ENCODE measurements at regions not wholly inside any gene's neighbourhood (a gene's known extent, or its start where the extent isn't known, plus 50 kb on each side); places are given as distances from the start of the nearest gene placed in this dataset.

DNA sequence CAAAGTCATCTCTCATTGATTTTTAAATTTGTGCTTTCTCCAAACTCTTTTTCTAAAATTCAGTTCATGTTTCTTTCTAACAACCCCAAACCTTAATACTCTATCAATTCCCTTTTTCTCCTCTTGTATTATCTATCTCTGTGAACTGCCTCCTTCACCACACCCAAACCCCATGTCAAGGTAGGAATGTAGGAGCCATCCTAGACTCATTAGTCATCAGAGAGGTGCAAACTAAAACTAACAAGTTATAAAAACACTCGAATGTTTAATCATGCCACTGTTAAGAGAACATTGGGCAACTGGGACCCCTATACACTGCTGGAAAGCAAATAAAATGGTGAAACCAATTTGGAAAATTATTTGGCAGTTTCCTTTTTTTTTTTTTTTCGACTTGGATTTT lies 533.8 kb upstream of the LRRN3 start:
- Histone ChIP-seq H3K9ac (ENCODE audit: low read depth, low read length) (no peak overlapping the region), H3K4ac (ENCODE audit: low read depth, low read length) (no peak overlapping the region), H2AK9ac (replicated peaks; ENCODE audit: low read depth, low read length, poor library complexity) (no peak overlapping the region), H3K14ac (replicated peaks; ENCODE audit: low read depth, low read length) (no peak overlapping the region), H3K56ac (ENCODE audit: extremely low read depth, insufficient read depth, low read length) (no peak overlapping the region), H2AFZ (replicated peaks; ENCODE audit: low read length, poor library complexity) (no peak overlapping the region), H4K91ac (ENCODE audit: insufficient read depth, low read depth, low read length) (no peak overlapping the region), H4K20me1 (ENCODE audit: insufficient read depth, low read length) (no peaks in the 10 kb centered on the region), H3K79me1 (ENCODE audit: low read depth in 1 of 2, low read length in 2 of 2) (no peaks in the 10 kb centered on the region), H4K8ac (ENCODE audit: low read depth in 2 of 2, low read length in 2 of 2) (no peak overlapping the region), H3K18ac (ENCODE audit: low read depth, low read length) (no peak overlapping the region), H2AK5ac (ENCODE audit: low read depth, low read length) (no peak overlapping the region), H3K23ac (ENCODE audit: low read depth, low read length) (no peak overlapping the region), H4K5ac (ENCODE audit: low read depth, low read length) (no peak overlapping the region), H2BK15ac (ENCODE audit: low read depth, low read length) (no peak overlapping the region), H3K9me1 (ENCODE audit: insufficient read depth, low read length) (no peaks in the 10 kb centered on the region), H3K9me3 (ENCODE audit: control insufficient read depth, insufficient read depth, low read length) (peaks cover 2% of the 10 kb centered on the region; the same call in 1 of the 2 replicates), H3K4me3 (ENCODE audit: insufficient read depth, low read depth, low read length) (no peak overlapping the region), H3K27me3 (ENCODE audit: control insufficient read depth, insufficient read depth, low read length) (no peaks in the 10 kb centered on the region), H3K36me3 (ENCODE audit: control insufficient read depth, insufficient read depth, low read length) (no peaks in the 10 kb centered on the region), H3K4me2 (ENCODE audit: low read depth, low read length) (no peak overlapping the region), H2BK5ac (ENCODE audit: low read depth, low read length, poor library complexity, severe bottlenecking) (no peak overlapping the region), H2BK20ac (ENCODE audit: low read depth, low read length) (no peak overlapping the region), H3K4me1 (ENCODE audit: control insufficient read depth, insufficient read depth, low read length) (no peaks in the 10 kb centered on the region), H3K27ac (ENCODE audit: insufficient read depth, low read length) (no peak overlapping the region), H2BK120ac (ENCODE audit: low read depth, low read length) (no peak overlapping the region)
- ATAC-seq (ENCODE audit: low read depth) (no peak), DNase-seq (no peak)
- no CpG with 5 or more reads among the region's 2 CpGs for WGBS, 2 experiments (ENCODE audit: extremely low coverage in 2 of 2, insufficient read length in 1 of 2)
- BruUV-seq (replicated peaks): no TSS peak
- intact Hi-C loops (cut with micrococcal nuclease): no loop called here
- dilution Hi-C loops (cut with HindIII; ENCODE audit: low sequenced_read_pairs, unreplicated experiment): no loop called here
- TF ChIP-seq FOS (IDR thresholded peaks at IDR 0.05; ENCODE audit: low read depth, low read length) (no peak), BHLHE40 (IDR thresholded peaks at IDR 0.05; ENCODE audit: low read depth, low read length) (no peak), NFE2L2 (IDR thresholded peaks at IDR 0.05; ENCODE audit: low read depth, low read length) (no peak), RCOR1 (IDR thresholded peaks at IDR 0.05; ENCODE audit: insufficient replicate concordance, low read length) (no peak), POLR2A (IDR thresholded peaks at IDR 0.05; ENCODE audit: low read depth, low read length) (no peak), MAFK (IDR thresholded peaks at IDR 0.05; ENCODE audit: low read depth, low read length) (no peak), MAZ (IDR thresholded peaks at IDR 0.05; ENCODE audit: borderline replicate concordance, low read depth, low read length) (no peak), SMC3 (IDR thresholded peaks at IDR 0.05; ENCODE audit: low read depth, low read length) (no peak), RFX5 (IDR thresholded peaks at IDR 0.05; ENCODE audit: low read depth, low read length) (no peak)
- TF ChIP-seq, protein P1, sequence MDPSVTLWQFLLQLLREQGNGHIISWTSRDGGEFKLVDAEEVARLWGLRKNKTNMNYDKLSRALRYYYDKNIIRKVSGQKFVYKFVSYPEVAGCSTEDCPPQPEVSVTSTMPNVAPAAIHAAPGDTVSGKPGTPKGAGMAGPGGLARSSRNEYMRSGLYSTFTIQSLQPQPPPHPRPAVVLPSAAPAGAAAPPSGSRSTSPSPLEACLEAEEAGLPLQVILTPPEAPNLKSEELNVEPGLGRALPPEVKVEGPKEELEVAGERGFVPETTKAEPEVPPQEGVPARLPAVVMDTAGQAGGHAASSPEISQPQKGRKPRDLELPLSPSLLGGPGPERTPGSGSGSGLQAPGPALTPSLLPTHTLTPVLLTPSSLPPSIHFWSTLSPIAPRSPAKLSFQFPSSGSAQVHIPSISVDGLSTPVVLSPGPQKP (IDR thresholded peaks at IDR 0.05; ENCODE audit: borderline replicate concordance, low read depth, low read length): no peak
- TF ChIP-seq, protein P2, sequence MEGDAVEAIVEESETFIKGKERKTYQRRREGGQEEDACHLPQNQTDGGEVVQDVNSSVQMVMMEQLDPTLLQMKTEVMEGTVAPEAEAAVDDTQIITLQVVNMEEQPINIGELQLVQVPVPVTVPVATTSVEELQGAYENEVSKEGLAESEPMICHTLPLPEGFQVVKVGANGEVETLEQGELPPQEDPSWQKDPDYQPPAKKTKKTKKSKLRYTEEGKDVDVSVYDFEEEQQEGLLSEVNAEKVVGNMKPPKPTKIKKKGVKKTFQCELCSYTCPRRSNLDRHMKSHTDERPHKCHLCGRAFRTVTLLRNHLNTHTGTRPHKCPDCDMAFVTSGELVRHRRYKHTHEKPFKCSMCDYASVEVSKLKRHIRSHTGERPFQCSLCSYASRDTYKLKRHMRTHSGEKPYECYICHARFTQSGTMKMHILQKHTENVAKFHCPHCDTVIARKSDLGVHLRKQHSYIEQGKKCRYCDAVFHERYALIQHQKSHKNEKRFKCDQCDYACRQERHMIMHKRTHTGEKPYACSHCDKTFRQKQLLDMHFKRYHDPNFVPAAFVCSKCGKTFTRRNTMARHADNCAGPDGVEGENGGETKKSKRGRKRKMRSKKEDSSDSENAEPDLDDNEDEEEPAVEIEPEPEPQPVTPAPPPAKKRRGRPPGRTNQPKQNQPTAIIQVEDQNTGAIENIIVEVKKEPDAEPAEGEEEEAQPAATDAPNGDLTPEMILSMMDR (conservative IDR thresholded peaks at IDR 0.05; ENCODE audit: low read depth, low read length): no peak
- ChIA-PET CTCF (no interaction called here), POLR2A (ENCODE audit: unreplicated experiment) (no interaction called here)
- in situ Hi-C loops (cut with MboI; ENCODE audit: low sequenced_read_pairs): no loop called here
